HG03575 (cell line): ENCODE measurements at regions not wholly inside any gene's neighbourhood (a gene's known extent, or its start where the extent isn't known, plus 50 kb on each side); places are given as distances from the start of the nearest gene placed in this dataset.

ENCODE experiments used
- ATAC-seq: cut with Tn5 transposase; IDR thresholded peaks from one replicate; pipeline ENCODE4 v1.9.1; 2021; ENCODE audit not compliant: unreplicated experiment, insufficient number of reproducible peaks, low FRiP score; ENCODE audit errors: extremely low read depth

DNA sequence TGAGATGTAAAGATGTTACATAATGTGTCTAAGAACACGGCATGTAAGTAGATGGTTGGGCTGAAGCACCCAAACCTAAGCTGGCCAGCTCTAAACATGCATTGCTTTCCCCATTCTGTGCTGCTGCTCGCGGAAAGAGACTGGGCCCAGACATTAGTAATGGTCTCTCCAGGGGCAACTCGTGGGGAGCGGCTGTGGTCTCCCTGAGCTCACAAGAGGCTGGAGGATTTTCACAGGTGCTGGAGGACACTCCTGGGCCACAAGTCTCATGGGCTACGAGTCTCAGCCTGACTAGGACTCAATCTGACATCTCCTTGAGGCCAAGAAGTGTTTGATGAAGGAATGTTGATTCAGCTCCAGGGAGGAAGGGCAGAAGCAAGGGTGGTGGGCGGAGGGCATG is 92.7 kb upstream of the PTCH1 start:
- no peak for ATAC-seq

DNA sequence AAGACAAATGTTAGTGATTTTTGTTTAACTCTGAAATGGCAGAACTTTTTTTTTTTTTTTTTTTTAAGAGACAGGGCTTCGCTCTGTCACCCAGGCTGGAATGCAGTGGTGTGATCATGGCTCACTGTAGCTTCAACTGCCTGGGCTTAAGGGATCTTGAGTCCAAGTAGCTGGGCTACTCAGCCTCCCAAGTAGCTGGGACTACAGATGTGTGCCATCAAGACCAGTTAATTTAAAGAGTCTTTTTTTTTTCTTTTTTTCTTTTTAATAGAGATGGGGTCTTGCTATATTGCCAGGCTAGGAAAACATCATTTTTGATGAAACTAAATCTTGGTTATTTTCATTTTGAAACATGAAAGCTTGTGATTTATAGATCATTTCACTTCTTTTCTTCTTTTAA is 91.6 kb upstream of the PTCH1 start:
- no peak for ATAC-seq

DNA sequence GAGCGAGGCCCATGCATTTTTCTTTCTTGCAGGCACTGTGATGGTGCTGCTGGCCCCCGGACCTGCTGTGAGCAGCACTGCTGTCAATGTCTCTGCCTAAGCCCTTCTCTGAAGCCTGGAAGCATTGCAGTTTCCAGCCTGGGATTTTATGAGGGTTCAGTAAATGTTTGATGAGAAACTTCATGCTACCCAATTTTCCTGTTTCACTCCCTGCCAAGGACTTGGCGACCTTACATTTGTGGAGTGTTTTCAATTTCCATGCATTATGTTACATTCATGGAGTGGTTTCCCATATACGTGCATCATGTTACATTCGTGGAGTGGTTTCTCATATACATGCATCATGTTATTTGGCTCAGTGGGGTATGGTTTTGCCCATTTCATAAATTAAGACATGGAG is 90.7 kb upstream of the PTCH1 start:
- no peak for ATAC-seq

DNA sequence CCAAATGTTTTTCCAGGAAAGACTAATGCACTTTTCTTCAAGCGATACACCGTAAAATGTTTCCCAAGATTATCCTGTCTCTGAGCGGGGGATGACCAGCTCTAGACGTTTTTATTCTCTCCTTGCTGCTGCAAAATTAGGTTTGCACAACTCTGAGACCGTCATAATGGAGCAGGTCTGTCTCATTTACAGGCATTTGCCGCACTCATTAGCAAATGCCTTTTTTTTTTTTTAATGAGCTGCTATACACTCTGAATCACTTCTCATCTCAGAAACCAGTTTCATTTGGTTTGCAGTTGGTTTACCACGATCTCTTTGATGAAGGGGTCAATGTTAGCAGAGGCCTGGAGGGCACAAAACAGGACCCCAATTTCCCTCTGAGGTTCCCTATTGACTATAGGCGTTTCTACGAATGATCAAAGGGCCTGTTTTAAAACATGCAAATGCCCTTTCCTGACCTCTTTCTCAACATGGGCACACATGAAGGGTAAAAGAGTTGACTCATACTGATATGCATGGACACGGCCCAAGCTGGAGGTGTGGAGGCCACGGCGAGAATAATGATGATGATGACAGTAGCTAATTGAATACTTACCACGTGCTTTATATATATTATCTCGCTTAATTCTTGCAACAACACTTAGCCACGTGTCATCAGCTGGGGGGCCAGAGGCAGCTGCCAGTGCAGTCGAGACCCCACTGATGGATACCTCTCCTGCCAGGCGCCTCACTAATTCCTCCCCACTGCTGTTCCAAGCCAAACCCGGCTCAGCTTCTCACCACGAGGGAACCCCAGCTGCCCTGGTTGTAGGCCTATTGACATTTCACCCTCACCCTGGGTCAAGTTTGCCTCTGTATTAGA is 89.9 kb upstream of the PTCH1 start:
- no peak for ATAC-seq

DNA sequence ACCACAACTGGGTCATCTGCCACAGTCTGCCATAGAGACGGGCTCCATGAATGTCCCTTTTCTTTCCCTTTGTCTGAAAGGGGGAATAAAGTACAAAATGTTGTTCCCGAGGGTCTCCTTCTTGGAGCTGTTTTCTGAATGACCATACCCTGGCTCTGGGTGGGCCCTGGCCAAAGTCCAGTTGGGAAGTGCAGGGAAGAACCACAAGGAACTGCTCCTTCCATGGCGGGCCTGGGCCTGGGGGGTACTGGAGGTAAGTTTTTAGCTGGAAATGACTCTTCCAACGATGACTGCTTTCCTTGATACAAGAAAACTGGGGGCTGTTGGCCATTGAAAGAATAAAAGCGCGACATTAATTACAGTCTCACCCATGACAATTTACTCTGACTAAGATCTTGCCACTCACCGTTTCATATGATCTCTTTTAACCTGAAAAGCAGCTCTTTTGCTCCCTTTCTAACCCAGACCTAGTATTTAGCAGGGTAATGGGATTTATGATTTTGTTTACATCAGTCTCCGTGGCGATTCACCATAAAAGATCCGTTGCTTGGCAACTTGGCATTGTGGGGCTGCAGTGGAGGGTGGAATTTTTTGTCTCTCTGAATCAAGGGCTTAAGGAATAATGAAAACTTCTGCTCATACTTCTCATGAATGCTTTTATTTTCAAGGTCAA is 89.2 kb upstream of the PTCH1 start:
- ATAC-seq = no peak

DNA sequence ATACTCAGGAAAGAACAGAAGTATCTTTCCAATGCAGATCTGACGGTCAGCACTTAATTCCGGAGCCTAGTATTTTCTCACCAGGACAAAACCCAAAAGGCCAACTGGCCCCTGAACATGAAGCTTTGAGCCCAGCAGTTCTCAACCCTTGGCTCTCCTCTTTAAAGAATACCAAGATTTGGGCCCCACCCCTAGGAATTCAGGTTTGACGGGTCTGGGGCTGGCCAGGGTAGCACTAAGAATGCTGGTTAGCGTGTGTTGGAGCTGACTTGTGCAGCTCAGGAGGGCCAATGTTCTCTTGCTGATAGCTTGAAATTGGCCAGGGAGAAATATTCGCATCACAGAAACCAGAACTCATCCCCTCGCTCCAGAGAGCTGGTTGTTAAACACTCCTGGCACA is 88.3 kb upstream of the PTCH1 start:
- no peak for ATAC-seq

DNA sequence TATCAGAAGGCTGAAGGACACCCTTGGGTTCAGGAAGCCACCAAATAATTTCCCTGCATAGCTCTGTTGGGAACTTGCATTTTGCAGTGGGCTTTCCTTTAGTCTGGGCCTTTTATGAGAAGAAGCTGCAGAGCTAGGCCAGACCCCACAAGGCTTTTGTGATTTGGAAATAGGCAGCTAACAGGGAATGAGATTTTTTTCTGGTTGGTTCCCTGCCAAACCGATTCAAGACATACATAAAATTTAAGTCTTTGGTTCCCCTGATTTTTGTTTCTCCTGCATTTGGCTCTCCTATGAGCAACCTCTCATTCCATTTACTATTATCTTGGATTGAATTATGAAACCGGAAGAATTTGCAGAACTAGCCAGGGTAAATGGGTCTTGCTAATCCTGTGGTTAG is 81.5 kb upstream of the PTCH1 start:
- no peak for ATAC-seq

DNA sequence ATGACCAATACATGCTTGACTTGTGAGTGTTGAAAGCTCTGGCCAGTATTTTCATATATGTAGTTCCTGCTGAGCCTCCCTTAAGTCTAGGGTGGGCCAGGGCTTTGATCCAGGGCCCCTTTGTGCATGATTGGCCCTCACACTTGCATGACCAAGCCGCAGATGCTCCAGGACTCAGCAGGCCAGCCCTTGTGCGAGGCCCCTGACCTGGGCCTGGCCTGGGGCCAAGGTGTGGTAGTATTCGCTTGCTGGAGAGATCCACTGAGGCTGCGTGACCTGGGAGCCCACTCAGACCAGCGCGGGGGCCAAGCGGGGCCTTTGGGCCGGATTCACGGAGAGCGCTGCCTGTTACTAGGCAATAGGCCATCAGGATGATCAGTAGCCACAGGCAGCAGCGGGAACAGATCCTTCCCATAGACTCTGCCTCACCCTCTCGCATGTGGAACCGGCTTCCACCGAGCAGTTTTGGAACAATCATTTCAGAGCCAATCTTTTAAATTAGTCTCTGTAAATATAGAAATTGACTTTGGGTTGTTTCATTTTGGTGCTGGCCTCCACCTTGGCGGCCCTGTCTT is 79.0 kb upstream of the PTCH1 start:
- no peak for ATAC-seq

DNA sequence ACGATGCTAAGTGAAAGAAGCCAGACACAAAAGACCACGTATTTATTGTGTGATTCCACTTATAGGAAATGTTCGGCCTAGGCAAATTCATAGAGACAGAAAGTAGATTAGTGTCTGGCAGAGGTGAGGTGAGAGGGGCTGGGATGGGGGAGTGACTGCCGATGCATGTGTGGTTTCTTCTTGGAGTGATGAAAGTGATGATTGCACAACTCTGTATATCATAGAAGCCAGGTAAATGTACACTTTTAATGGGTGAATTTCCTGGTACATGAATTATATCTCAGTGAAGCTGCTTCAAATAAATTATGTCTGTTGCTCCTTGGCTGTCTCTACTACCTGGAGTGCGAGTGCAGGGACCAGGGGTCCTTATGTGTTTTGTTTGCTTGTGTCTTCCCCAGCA is 76.2 kb upstream of the PTCH1 start:
- no peak for ATAC-seq

DNA sequence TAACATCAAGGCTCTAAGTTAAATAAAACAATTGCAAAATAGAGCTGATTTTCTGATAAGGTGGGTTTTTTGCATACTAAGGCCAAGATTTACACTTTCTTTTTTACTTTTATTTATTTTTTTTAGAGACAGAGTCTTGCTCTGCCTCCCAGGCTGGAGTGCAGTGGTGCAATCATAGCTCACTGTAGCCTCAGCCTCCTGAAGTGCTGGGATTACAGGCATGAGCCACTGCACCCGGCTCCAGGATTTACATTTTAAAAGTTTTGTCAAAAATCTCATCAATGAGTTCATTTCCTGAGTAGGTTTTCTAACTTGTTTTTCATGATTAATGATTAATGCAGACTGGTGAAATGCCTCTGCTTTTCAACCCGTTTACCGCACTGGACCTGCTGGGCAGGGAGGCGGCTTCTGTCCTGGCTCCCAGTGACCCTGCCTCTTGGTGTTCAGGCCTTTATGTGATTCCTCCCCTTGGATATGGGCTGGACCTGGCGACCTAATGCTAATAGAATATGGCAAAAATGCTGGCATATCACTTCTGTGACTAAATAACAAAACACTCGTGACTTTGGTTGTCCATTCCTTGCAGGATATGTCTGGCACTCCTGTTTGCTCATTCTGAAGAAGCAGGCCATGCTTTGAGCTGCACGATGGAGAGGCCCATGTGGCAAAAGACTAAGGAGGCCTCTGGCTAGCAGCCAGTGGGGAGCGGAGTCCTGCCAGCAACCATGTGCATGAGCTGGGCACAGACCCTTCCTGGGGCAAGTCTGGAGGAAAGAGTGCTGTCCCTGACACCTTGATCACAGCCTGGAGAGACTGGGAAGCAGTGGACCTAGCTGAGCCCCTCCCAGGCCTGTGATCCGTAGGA is 72.2 kb upstream of the PTCH1 start:
- no peak for ATAC-seq

DNA sequence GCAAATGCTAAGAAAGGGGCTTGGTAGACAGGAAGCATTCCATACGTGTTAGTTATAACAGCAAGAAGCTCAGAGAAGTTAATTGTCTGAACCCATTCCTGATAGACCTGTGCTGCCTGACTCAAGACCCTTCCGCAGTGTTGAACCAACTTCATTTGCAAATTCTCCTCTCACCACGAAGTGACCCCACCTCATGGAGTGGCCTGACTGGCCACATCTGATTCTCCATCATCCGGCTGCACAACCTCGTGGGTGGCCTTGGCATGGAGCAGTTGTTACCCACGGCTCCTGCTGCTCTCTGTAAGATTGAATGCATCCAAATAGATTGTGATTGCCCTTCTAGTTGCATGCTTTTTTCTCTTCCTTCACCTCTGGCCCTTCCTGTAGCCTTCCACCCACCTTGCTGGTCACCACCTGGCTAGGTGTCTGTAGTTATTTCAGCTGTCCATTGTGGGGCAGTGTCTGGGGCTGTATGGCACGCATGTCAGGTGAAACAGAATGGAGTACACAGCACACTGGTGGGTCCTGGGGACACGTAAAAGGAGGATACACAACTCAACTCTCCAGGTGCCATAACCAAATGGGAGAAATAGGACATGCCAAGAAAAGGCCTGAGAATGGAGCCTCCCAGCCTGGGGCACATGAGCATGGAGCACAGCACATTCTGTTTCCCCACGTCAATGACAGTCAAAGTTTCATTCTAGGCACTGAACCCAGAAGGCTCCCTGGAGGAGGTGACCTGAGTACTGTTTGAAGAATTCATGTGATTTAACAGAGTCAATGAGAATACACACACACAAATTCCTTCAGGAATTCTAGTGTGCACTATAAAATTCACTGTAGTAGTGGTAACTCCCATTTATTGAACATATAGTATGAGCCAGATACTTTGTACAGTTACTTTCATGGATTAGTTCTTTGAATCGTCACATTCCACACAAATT is 70.5 kb upstream of the PTCH1 start:
- no peak for ATAC-seq

DNA sequence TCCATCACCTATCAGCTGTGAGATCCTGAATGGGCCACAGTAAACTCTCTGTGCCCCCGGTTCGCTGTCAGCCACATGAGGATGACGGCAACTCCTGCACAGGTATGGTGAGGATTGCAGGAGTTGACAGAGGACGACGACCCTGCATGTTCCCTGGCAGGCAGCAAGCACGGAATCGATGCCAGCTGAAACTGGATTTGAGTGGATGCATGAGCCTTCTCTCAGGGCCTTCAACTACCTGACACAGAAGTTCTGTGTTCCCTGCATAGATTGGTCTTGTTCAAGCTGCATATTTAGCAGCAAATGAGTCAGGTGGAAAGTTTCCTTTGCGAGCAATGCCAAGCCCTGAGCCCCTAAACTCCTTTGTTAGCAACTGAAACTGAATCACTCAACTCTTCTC is 69.6 kb upstream of the PTCH1 start:
- no peak for ATAC-seq

DNA sequence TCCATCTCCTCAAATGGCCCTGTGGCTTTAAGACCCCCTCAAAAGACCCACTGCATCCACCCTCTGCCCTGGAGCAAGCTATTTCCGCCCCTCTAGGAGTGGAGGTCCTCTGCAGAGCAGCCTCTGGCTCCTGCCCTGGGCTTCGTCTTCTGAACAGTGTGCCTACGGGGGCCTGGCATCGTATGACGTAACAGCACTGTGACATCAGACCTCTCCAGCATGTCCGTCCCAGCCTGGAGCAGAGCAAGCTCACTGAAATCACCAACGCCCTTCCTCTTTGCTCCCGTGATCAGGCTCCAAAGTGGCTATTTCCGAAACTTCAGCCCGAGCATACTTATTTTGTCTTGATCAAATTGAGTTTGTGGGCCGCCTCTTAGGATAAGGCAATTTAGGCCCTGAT is 69.1 kb upstream of the PTCH1 start:
- ATAC-seq = no peak

DNA sequence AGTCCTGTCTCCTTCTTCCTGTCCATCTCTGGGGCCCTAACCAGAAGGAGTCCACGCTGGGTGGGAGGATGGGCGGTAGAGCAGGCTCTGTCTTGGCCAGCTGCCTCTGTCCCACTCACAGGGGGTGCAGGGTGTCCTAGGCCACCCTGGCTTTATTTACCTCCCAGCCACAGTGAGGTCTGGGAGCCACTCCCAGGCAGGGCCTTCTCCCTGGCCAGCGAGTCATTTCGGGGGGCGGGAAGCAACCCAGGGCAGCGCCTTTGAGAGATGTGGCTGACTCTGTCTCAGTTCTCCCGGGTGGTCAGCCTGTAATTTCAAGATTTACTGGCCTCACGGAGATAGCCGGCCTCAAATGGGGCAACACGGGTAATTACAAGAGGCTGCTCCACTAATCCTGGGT is 67.4 kb upstream of the PTCH1 start:
- no peak for ATAC-seq

DNA sequence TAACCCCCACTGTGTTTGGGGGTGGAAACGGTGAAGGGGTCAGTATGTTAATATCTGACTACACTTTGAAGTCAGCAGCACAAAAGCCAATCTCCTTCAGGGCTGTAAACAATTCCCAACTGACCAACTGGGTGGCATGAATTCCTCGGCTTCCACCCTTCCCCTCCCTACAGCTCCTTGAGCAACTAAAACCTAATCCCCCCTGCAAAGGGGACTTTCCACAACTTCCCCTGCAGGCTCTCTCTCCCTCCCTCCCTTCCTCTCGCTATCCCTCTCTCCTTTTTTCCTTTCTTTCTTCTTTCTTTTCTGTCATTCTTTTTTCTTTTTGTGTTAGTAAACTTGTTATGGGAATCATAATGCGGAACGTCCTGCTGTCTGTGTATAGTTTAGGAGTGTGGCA is 65.1 kb upstream of the PTCH1 start:
- ATAC-seq = no peak

DNA sequence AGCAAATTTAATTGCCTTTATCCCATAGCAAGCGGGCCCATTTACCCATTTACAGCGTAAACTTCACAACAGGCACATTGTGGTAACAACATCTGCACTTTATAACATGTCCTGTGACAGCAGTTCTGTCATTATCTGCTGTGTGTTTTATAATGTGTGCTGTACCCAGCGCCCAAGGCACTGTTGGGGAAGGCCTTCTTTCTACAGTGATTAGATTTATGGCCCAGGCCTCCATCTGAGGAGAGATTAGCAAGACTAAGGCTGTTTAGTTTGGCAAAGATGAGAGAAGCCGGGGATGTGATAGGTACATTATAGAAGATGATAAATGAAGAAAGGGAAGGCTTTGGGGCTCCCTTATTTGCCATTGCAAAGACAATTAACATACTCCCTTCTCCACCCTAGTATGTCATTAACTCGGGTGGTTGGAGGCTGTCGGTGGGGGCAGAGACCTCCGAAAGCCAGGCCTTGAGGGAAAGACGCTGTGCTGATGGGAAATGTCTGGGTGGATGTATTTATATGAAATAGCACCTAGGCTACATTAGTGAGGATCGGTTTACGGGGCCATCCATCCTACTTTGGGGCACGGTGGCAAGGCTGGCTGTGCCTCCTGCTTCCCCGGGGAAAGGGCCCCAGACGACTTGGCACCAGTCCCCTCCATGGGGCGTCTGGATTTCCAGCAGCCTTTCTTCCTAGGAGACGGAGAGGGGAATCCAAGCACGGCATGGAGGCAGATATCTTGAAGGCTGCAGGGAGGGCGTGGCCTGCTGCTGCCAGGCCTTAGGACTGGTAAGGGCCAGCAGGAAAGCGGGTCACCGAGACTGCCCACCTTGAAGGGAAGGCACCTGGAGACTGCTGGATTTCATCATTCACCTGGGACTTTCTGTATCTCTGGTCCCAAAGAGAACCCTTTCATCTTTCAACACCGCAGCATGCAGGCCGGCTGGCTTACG is 64.3 kb upstream of the PTCH1 start:
- no peak for ATAC-seq

DNA sequence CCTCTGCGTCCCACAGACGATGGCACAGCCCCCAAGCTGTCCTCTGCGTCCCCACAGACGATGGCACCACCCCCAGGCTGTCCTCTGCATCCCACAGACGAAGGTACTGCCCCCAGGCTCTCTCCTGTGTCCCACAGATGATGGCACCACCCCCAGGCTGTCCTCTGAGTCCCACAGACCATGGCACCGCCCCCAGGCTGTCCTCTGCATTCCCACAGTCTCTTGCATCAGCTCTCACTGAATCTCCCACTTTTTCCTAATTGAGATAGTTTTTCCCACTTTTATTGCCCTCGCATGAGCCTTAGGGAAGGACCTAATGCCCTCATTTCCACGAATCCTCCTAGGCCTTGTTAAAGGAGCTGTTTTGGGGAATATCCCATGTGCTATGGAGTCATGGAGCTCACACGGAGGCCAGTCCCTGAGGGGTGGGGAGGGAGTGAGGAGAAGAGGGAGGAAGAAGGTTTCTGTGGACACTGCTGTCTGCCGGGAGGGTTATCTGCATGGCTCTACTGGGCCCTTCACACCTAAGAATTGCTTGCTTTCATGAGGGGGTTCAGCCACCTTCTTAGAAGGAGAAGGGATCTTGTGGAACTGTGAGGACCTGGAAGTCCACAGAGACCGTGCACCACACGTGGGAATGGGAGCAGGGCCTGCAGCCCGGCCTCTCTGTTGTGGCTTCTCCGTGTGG is 58.2 kb upstream of the PTCH1 start:
- no peak for ATAC-seq
